Head of caudate nucleus (tissue), 42 donors: ENCODE measurements at regions not wholly inside any gene's neighbourhood (a gene's known extent, or its start where the extent isn't known, plus 50 kb on each side); places are given as distances from the start of the nearest gene placed in this dataset.
"Not testable (repeated sequence)": the region's sequence is repeated elsewhere in the genome, so short reads cannot be mapped to it uniquely, and the experiment has no call there.

Experiments used
- DNase-seq, 42 donors: peaks; one replicate each; pipeline versions ENCODE4 v3.0.0 to v3.0.0-alpha.2; 2020 to 2021; ENCODE audit warnings: mixed read lengths in 7 of 42
- intact Hi-C: fragments of 100-400 bp; cut with DNase I; formaldehyde crosslinking; loops from one replicate; pipeline ENCODE4 v1.15.0; 2022

GRCh38 chr11:86861810-86862209 lies 61.5 kb downstream of the PRSS23 start:
- intact Hi-C loops: no loop called here
- DNase-seq: no peak

- intact Hi-C loops: no loop called here
- no peak for DNase-seq
Measured at GRCh38 chr11:86863476-86863875, 63.1 kb downstream of the PRSS23 start.

GRCh38 chr11:86865436-86865835 lies 65.1 kb downstream of the PRSS23 start:
- DNase-seq: no peak
- intact Hi-C loops: no loop called here

- intact Hi-C loops: no loop called here
Measured at GRCh38 chr11:86869531-86869930, 69.2 kb downstream of the PRSS23 start.

GRCh38 chr11:86869966-86870570 lies 69.7 kb downstream of the PRSS23 start:
- intact Hi-C loops: no loop called here
- DNase-seq: peak; percentile 6 to 88 (median 62)

More at GRCh38 chr11:86869531-86869930, 69.2 kb downstream of the PRSS23 start:
- DNase-seq: no peak

- intact Hi-C loops: no loop called here
- no peak for DNase-seq
Measured at GRCh38 chr11:86873573-86874083, 73.3 kb downstream of the PRSS23 start.

GRCh38 chr11:86874304-86875056 lies 74.1 kb downstream of the PRSS23 start:
- intact Hi-C loops: no loop called here
- DNase-seq: no peak

- intact Hi-C loops: no loop called here
- DNase-seq: no peak
Measured at GRCh38 chr11:86876716-86877234, 76.4 kb downstream of the PRSS23 start.

GRCh38 chr11:86877503-86877902 lies 77.2 kb downstream of the PRSS23 start:
- DNase-seq: no peak
- intact Hi-C loops: no loop called here

- intact Hi-C loops, DNase-seq: not testable (repeated sequence)
Measured at GRCh38 chr11:86879241-86879640, 76.0 kb downstream of the FZD4 start.

GRCh38 chr11:86885311-86885710 lies 69.9 kb downstream of the FZD4 start:
- DNase-seq: no peak
- intact Hi-C loops: no loop called here

GRCh38 chr11:86888164-86889000 lies 66.8 kb downstream of the FZD4 start:
- intact Hi-C loops: no loop called here
- DNase-seq: no peak

GRCh38 chr11:86889001-86889341 lies 66.2 kb downstream of the FZD4 start:
- intact Hi-C loops: no loop called here

GRCh38 chr11:86891036-86891435 lies 64.2 kb downstream of the FZD4 start:
- intact Hi-C loops: no loop called here
- no peak for DNase-seq

More at GRCh38 chr11:86889001-86889341, 66.2 kb downstream of the FZD4 start:
- no peak for DNase-seq

GRCh38 chr11:86893235-86893634 lies 62.0 kb downstream of the FZD4 start:
- no peak for DNase-seq
- intact Hi-C loops: no loop called here
